GM19239 (cell line): ENCODE measurements at regions not wholly inside any gene's neighbourhood (a gene's known extent, or its start where the extent isn't known, plus 50 kb on each side); places are given as distances from the start of the nearest gene placed in this dataset.
"Not testable (repeated sequence)": the region's sequence is repeated elsewhere in the genome, so short reads cannot be mapped to it uniquely, and the experiment has no call there.

ENCODE experiments used
- DNase-seq: peaks from one replicate; pipeline ENCODE4 v3.0.0; 2011; ENCODE audit warnings: low spot score; ENCODE audit not compliant: insufficient read length
- FAIRE-seq: peaks from 2 replicates; lab custom pipeline; 2011; peaks lifted over from hg19 to GRCh38; lab: Jason Lieb, UNC

GRCh38 chr6:27043244-27043643, 204.3 kb upstream of the PRSS16 start:
- DNase-seq = no peak
- FAIRE-seq = peak; percentile 75

- DNase-seq, FAIRE-seq: not testable (repeated sequence)
These were observed 202.4 kb upstream of the PRSS16 start for GRCh38 chr6:27045131-27045530.

GRCh38 chr6:27047725-27048124, 199.8 kb upstream of the PRSS16 start:
- DNase-seq, FAIRE-seq: not testable (repeated sequence)

GRCh38 chr6:27049863-27050781, 197.4 kb upstream of the PRSS16 start:
- DNase-seq = no peak
- no peak for FAIRE-seq

- not testable (repeated sequence) for DNase-seq
- peak; percentile 21 for FAIRE-seq
These were observed 195.3 kb upstream of the PRSS16 start for GRCh38 chr6:27052082-27052730.

GRCh38 chr6:27052731-27053082, 194.8 kb upstream of the PRSS16 start:
- FAIRE-seq (no peak), DNase-seq (no peak)

GRCh38 chr6:27053738-27054137, 193.8 kb upstream of the PRSS16 start:
- DNase-seq (no peak), FAIRE-seq (no peak)

GRCh38 chr6:27056615-27057014, 190.9 kb upstream of the PRSS16 start:
- DNase-seq (no peak), FAIRE-seq (no peak)

- no peak for FAIRE-seq
- DNase-seq = no peak
These were observed 187.7 kb upstream of the PRSS16 start for GRCh38 chr6:27059621-27060425.

GRCh38 chr6:27061235-27061993, 186.1 kb upstream of the PRSS16 start:
- DNase-seq (no peak), FAIRE-seq (peak; percentile 42)

- FAIRE-seq = no peak
- DNase-seq = no peak
These were observed 184.7 kb upstream of the PRSS16 start for GRCh38 chr6:27062755-27063154.

GRCh38 chr6:27065183-27065582, 182.3 kb upstream of the PRSS16 start:
- DNase-seq (no peak), FAIRE-seq (peak; percentile 48)

- no peak for DNase-seq
- no peak for FAIRE-seq
These were observed 181.1 kb upstream of the PRSS16 start for GRCh38 chr6:27066381-27066780.

- FAIRE-seq = no peak
- no peak for DNase-seq
These were observed 180.7 kb upstream of the PRSS16 start for GRCh38 chr6:27066802-27067201.

- FAIRE-seq = no peak
These were observed 174.1 kb upstream of the PRSS16 start for GRCh38 chr6:27073441-27073840.

GRCh38 chr6:27076116-27076515, 171.4 kb upstream of the PRSS16 start:
- FAIRE-seq = no peak

More at GRCh38 chr6:27073441-27073840, 174.1 kb upstream of the PRSS16 start:
- DNase-seq = no peak

GRCh38 chr6:27078734-27079357, 168.7 kb upstream of the PRSS16 start:
- peak; percentile 10 for DNase-seq

More at GRCh38 chr6:27076116-27076515, 171.4 kb upstream of the PRSS16 start:
- DNase-seq = no peak

GRCh38 chr6:27081188-27081587, 166.3 kb upstream of the PRSS16 start:
- DNase-seq = no peak
- no peak for FAIRE-seq

More at GRCh38 chr6:27078734-27079357, 168.7 kb upstream of the PRSS16 start:
- FAIRE-seq = peak; percentile 97

- no peak for DNase-seq
- no peak for FAIRE-seq
These were observed 165.6 kb upstream of the PRSS16 start for GRCh38 chr6:27081931-27082330.
